Activated CD4-positive, alpha-beta T cell treated with anti-CD3 and anti-CD28 coated beads, Interleukin-2, amount 50 U/mL, for 1 hour (primary cell): ENCODE measurements at regions not wholly inside any gene's neighbourhood (a gene's known extent, or its start where the extent isn't known, plus 50 kb on each side); places are given as distances from the start of the nearest gene placed in this dataset.

ENCODE experiments used
- DNase-seq: peaks from one replicate; pipeline ENCODE4 v3.0.0-alpha.2; 2020

GRCh38 chr6:113328886-113329381 is 528.2 kb upstream of the MARCKS start:
- DNase-seq, result no peak

- DNase-seq, result no peak
Measured at GRCh38 chr6:113329942-113330635, 527.1 kb upstream of the MARCKS start.

DNA sequence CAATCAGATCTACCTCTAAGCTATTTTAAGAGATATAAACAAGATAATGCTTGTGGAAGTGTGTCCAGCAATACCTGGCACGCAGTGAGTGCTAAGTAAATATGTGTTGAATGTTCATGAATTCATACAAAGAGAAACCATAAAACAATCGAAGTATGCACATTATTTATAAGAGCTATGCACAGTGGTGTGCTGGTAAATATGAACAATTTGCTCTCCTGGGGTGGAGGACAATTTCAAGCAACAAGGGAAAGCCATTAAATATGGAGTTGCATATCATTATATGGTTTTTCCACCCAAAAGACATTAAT is 526.6 kb upstream of the MARCKS start:
- DNase-seq, result no peak

- no peak for DNase-seq
Measured at GRCh38 chr6:113331021-113331420, 526.1 kb upstream of the MARCKS start.

DNA sequence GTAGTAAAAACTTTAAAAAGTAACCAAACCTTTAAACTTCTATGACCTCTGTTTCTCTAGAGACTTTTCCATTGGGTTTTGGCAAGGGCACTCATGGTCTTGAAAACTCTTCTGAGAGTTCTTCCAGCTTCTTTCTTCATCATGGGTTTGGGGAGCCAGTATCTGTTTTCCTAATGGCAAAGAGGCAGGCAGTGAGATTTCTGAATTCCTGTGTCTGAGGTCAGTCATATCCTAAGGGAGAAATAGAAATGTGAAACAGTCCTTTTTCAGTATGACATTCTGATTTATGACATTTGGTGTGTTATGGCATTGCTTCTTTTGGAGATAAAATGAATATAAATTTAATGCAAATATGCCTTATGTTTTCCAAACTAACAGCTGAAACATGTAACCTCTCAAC is 518.5 kb upstream of the MARCKS start:
- DNase-seq, result no peak

GRCh38 chr6:113339209-113339608 is 517.9 kb upstream of the MARCKS start:
- no peak for DNase-seq

DNA sequence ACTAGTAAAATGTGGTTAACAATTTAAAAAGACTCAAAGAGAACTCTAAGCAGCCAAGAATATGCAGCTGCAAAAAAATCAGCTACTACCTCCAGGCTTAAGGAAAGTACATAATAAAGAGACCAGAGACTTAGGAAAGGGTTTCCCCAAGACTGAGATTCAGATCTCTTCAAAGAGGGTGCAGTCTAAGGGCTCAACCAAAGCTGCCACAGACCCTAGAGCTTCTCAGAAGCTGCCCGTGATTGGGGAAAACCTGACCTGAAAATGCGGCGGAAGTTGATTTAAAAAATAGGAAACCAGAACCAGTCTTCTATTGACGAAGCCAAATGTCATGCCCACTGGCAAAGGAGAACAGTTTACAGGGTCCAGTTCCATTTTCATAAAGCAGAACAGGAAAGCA is 516.8 kb upstream of the MARCKS start:
- DNase-seq, result no peak

GRCh38 chr6:113343940-113344339 is 513.2 kb upstream of the MARCKS start:
- DNase-seq, result no peak

DNA sequence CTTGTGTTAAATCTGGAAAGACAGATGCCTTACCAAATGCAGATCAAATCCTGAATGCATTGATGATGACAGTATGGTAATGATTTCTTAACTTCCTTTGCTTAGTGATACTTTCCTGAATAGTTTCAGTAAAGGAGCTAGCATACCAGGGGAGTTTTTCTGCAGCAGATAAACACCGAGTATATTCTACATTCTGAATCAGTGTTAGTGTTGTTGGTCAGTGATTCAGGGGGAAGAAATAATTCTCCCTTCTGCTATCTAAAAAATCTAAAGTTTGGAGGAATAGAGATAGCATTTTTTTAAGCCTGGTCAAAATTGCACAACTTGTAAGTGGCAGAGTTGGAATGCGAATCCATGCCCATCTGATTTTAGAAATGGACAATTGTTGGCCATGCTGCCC is 512.2 kb upstream of the MARCKS start:
- no peak for DNase-seq

DNA sequence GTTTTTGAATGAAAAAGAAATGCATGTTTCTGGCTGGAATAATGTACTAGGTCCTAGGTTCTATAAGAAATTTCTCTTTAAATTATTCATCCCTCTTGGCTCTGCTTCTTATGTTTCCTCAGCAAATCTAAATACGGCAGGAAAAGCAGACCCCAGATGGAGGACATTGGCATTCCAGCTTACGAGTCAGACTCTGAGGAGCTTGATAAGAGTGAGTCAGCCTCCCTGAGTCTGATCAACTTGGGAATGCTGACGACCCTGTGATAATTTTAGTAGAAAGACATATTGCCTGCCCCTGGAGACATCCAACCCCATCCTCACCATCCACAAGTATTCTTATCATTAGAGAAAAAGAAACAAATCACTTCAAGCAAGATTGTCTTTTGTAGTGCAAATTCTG is 509.7 kb upstream of the MARCKS start:
- DNase-seq, result no peak

GRCh38 chr6:113350461-113350860 is 506.7 kb upstream of the MARCKS start:
- DNase-seq, result no peak

- DNase-seq, result no peak
Measured at GRCh38 chr6:113351173-113351834, 505.8 kb upstream of the MARCKS start.

DNA sequence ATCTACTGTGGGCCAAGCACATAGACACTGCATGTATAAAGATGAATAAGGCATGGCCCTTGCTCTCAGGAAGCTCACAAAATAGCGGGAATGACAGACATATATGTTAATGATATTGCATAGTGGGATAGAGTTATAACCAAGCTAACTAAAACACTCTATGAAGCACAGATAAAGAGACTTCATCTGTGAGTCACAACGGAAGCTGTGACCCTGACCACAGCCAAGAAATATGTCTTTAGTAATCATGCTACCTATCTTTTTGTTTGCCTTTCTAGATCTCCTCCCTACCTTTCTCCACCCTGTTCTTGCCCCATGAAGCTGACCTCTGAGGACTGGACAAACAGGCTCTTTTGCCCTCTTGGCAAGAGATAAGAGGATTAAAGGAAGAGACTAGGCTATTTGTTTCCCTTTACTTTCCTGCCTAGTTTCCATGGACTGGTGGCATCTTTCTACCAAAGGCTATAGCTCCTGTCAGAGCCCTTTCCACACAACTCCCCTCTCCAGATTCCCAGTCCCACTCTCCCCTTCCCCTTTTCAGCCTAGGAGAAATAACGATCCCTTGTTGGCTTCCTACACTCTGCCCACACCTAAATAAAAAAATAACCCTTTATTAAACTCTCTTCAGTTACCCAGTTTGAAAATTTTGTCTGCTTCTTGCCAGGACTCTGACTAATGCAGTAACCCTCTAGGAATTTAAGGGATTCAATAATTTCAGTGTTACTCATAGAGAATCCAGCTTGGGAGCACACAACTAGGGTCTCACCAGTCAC is 504.9 kb upstream of the MARCKS start:
- DNase-seq, result no peak

- DNase-seq, result no peak
Measured at GRCh38 chr6:113352831-113353230, 504.3 kb upstream of the MARCKS start.

DNA sequence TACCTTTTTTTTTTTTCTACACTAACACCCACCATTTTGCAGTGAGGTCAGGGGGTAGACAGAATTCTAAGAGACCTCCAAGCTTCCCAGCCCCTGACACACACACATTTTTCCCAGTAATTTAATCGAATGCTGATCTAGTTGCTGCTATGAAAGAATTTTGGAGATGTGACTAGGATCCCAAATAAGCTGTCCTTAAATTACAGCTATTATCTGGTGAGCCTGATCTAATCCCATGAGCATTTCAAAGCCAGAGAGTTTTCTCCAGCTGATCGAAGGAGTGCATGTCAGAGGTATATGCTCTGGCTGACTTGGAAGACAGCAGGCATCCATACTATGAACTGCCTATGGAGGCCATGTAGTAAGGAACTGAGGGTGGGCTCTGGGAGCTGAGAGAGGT is 503.8 kb upstream of the MARCKS start:
- no peak for DNase-seq

DNA sequence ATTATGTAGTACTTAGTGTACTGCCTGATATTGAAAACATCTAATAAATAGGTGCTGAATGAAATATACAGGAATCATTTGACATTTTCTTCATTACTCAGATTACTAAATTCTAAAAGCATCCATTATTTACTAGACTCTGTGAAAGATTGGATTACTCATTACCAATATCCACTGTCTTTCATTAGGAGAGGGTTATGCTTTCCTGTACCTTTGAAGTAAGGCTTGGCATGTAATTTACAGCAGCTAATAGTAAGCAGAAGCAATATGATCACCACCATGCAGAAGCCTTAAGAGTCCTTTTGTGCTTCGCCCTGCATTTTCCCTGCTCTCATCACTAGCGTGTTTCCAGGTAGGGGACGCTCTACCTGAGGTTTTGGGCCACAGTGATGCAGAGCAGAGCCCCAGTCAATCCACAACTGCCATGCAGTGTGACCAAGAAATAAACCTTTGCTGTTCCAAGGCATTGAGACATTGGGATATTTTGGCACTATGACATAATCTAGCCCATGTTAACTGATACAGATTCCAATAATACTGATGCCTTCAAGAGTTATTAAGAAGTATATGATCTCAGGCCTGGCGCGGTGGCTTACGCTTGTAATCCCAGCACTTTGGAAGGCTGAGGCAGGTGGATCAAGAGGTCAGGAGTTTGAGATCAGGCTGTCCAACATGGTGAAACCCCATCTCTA is 502.8 kb upstream of the MARCKS start:
- no peak for DNase-seq

DNA sequence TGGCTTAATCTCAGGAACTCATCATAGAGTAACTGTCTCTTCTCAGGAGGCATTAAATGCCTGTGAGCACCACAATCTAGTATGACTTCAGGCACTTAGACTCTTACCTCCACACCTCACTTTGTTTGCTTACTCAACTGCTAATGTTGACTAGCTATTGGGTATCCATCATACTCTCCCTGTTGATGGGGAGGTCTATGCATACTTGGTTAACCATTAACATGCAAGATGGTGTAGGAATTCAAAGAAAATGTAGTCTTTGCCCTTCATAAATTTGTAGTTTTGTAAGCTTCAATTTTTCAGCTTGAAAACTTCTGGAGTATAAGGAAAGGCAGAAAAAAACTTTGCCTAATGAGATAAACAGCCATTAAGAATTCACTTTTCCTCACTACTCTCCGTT is 501.0 kb upstream of the MARCKS start:
- no peak for DNase-seq

DNA sequence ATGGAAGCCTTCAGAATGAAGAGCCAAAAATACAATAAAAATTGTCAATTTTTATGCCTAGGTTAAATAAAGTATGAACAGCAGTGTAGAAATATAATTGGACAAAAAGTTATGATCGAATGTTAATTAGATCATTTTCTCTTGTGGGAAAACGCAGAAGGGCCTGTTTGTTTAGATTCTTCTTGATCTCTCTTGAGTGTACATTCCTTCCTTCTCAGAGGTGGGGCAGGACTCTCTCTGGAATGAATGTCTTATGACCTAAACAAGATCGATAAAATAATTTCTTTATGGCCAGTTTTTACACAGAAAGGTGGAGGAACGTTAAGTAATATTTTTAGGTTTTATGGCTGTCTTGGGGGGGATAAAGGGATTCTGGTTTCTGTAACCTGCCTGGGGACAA is 500.1 kb upstream of the MARCKS start:
- no peak for DNase-seq

DNA sequence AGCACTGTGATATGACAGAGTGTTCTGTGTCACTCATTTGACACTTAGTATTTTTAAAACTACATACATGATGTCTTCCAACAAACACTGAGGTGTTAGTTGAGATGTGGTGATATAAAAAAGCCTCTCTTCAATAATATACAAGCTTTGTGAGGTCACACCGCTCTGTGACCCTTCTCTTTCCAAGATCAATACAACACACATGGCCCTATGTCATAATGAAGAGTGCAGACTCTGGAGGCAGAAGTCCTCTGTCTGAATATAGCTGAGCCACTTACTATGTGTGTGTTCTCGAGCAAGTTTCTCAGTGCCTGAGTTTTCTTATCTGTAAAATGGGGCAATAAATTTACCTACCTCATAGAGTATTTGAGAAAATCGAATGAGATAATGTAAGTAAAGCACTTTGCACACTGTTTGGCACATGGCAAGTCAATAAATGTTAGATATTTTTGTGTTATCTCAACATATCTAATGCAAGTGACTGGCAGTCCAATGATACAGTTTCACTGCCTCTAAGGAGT is 499.0 kb upstream of the MARCKS start:
- no peak for DNase-seq

- no peak for DNase-seq
Measured at GRCh38 chr6:113359155-113360140, 497.7 kb upstream of the MARCKS start.

DNA sequence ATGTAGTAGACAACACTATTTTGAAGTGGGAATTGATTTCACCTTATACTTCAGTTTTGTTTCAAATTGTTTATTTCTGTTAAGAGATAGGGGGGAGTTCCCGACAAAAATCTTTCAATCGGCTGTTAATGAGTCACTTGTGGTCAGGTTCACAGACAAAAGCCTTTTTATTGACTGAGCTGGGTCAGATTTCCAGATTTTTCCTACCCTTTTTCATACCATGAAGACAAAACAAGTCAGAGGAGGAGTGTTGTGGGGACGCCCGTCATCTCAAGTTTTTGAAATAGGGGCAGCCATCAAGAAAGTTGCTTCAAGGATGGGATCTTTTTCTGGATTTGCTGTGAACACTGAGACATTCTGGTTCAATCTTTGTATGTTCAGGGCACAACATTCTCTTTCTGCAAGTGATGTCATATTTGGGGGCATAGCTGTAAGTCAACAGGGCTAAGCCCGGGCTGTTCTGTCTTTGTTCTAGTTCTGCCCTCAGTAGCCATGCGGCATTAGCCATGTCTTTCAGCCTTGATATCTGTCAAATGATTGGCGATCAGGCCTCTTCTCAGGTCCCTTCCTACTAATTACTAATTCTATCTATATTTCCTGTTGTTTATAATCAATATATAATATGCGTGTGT is 496.0 kb upstream of the MARCKS start:
- DNase-seq, result no peak
